Neural crest cell (in vitro differentiated cells): ENCODE measurements at regions not wholly inside any gene's neighbourhood (a gene's known extent, or its start where the extent isn't known, plus 50 kb on each side); places are given as distances from the start of the nearest gene placed in this dataset.
A peak's percentile ranks its signal among the peaks of the same experiment; 100 is the strongest.
"Not testable (repeated sequence)": the region's sequence is repeated elsewhere in the genome, so short reads cannot be mapped to it uniquely, and the experiment has no call there.

Experiments
- DNase-seq: peaks from one replicate; pipeline ENCODE4 v3.0.0; 2021; ENCODE audit warnings: low read depth, mixed read lengths, low spot score
- H3K27ac Mint-ChIP-seq: one replicate; pipeline ENCODE4 v1.8.0; 2021; ENCODE audit warnings: mild to moderate bottlenecking, mixed read lengths; ENCODE audit not compliant: unreplicated experiment
- H3K27me3 Mint-ChIP-seq: 2 replicates; pipeline ENCODE4 v1.8.0; 2021; ENCODE audit warnings: low read depth, mild to moderate bottlenecking, mixed read lengths
- H3K36me3 Mint-ChIP-seq: 2 replicates; pipeline ENCODE4 v1.8.0; 2021; ENCODE audit warnings: low read depth, mild to moderate bottlenecking, mixed read lengths
- H3K4me1 Mint-ChIP-seq: 2 replicates; pipeline ENCODE4 v1.8.0; 2021; ENCODE audit warnings: mixed read lengths
- H3K4me3 Mint-ChIP-seq: one replicate; pipeline ENCODE4 v1.8.0; 2021; ENCODE audit warnings: mild to moderate bottlenecking, mixed read lengths
- H3K9me3 Mint-ChIP-seq: 2 replicates; pipeline ENCODE4 v1.8.0; 2021; ENCODE audit warnings: mixed read lengths
- CTCF ChIP-seq: fragments of 200-600 bp; sonication (generic); conservative IDR thresholded peaks from 2 replicates; pipeline ENCODE4 v1.5.0; 2021; ENCODE audit warnings: antibody characterized with exemption, mild to moderate bottlenecking

- DNase-seq, result no peak
- peaks cover 2% of the 10 kb centered on the region for H3K36me3 Mint-ChIP-seq
- H3K27ac Mint-ChIP-seq, result no peak overlapping the region
- no peak overlapping the region for H3K4me3 Mint-ChIP-seq
- H3K9me3 Mint-ChIP-seq, result peaks cover 9% of the 10 kb centered on the region
- TF ChIP-seq CTCF, result no peak
- H3K4me1 Mint-ChIP-seq, result no peaks in the 10 kb centered on the region
- no peaks in the 10 kb centered on the region for H3K27me3 Mint-ChIP-seq
Observed at GRCh38 chr5:44046619-44047364, 342.4 kb downstream of the FGF10 start.

- not testable (repeated sequence) for H3K4me1 Mint-ChIP-seq, H3K27me3 Mint-ChIP-seq, H3K4me3 Mint-ChIP-seq, H3K9me3 Mint-ChIP-seq, H3K27ac Mint-ChIP-seq, H3K36me3 Mint-ChIP-seq, DNase-seq
Observed at GRCh38 chr5:44044549-44044948, 344.7 kb downstream of the FGF10 start.

- Mint-ChIP-seq H3K36me3 (no peaks in the 10 kb centered on the region), H3K4me1 (no peaks in the 10 kb centered on the region), H3K27me3 (no peaks in the 10 kb centered on the region), H3K4me3 (no peak overlapping the region), H3K9me3 (peaks cover 3% of the 10 kb centered on the region), H3K27ac (peak overlapping the region; percentile 2)
- TF ChIP-seq CTCF, result no peak
- no peak for DNase-seq
Observed at GRCh38 chr5:44028226-44028625, 361.0 kb downstream of the FGF10 start.

- H3K27ac Mint-ChIP-seq, result no peak overlapping the region
- H3K36me3 Mint-ChIP-seq, result no peaks in the 10 kb centered on the region
- no peak for DNase-seq
- H3K4me1 Mint-ChIP-seq, result no peaks in the 10 kb centered on the region
- no peak for TF ChIP-seq CTCF
- H3K27me3 Mint-ChIP-seq, result no peaks in the 10 kb centered on the region
- no peak overlapping the region for H3K4me3 Mint-ChIP-seq
- H3K9me3 Mint-ChIP-seq, result no peaks in the 10 kb centered on the region
Observed at GRCh38 chr5:44022622-44023021, 366.6 kb downstream of the FGF10 start.

GRCh38 chr5:44011518-44011917 lies 377.7 kb downstream of the FGF10 start:
- no peak overlapping the region for H3K4me3 Mint-ChIP-seq
- peaks cover 6% of the 10 kb centered on the region for H3K9me3 Mint-ChIP-seq
- peaks cover 1% of the 10 kb centered on the region for H3K36me3 Mint-ChIP-seq
- no peak overlapping the region for H3K27ac Mint-ChIP-seq
- TF ChIP-seq CTCF, result no peak
- no peak for DNase-seq
- no peaks in the 10 kb centered on the region for H3K27me3 Mint-ChIP-seq
- no peaks in the 10 kb centered on the region for H3K4me1 Mint-ChIP-seq

- no peak for TF ChIP-seq CTCF
- H3K36me3 Mint-ChIP-seq, result peaks cover 3% of the 10 kb centered on the region
- no peak for DNase-seq
- peaks cover 4% of the 10 kb centered on the region for H3K4me1 Mint-ChIP-seq
- H3K9me3 Mint-ChIP-seq, result peaks cover 3% of the 10 kb centered on the region
- no peak overlapping the region for H3K4me3 Mint-ChIP-seq
- H3K27ac Mint-ChIP-seq, result no peak overlapping the region
- H3K27me3 Mint-ChIP-seq, result no peaks in the 10 kb centered on the region
Observed at GRCh38 chr5:44002381-44002901, 386.8 kb downstream of the FGF10 start.
